GM12878 (cell line): ENCODE measurements at regions not wholly inside any gene's neighbourhood (a gene's known extent, or its start where the extent isn't known, plus 50 kb on each side); places are given as distances from the start of the nearest gene placed in this dataset.

ENCODE experiments used
- ATAC-seq: fragments of 200-7000 bp; cut with Tn5 transposase; 3 replicates; pipeline ENCODE4 v1.9.1; 2020; ENCODE audit warnings: mild to moderate bottlenecking, moderate library complexity
- BruUV-seq: library from RNA; stranded (reverse); fragments of 400-500 nt; replicated peaks from 2 replicates; lab custom pipeline; 2021; lab: Mats Ljungman, UMichigan
- CTCF ChIA-PET: fragments of 300-600 bp; sonication (Branson Sonifier 250); formaldehyde crosslinking; extraction: SDS; loops from one replicate; lab custom pipeline; 2021; ENCODE audit warnings: inconsistent platforms; lab: Yijun Ruan, JAX
- POLR2A ChIA-PET: fragments of 350-600 bp; formaldehyde crosslinking; extraction: SDS; loops from one replicate; lab custom pipeline; 2021; ENCODE audit warnings: inconsistent platforms; lab: Charles Lee
- RAD21 ChIA-PET: fragments of 300-600 bp; sonication (Branson Sonifier 250); formaldehyde crosslinking; loops from one replicate; lab custom pipeline; 2023; ENCODE audit warnings: antibody characterized with exemption; ENCODE audit not compliant: unreplicated experiment; lab: Charles Lee
- SMC1A ChIA-PET: fragments of 300-600 bp; sonication (Branson Sonifier 250); formaldehyde crosslinking; loops from one replicate; lab custom pipeline; 2023; ENCODE audit not compliant: unreplicated experiment, uncharacterized antibody; lab: Charles Lee
- DNase-seq: peaks from one replicate; pipeline ENCODE4 v3.0.0-alpha.2; 2011; ENCODE audit warnings: low read depth, low spot score
- FAIRE-seq: peaks from 3 replicates; lab custom pipeline; 2011; peaks lifted over from hg19 to GRCh38; lab: Jason Lieb, UNC
- H2AFZ ChIP-seq: 2 replicates; pipeline ENCODE4 v1.6.0; 2011; ENCODE audit warnings: low read depth, low read length, control low read depth; ENCODE audit not compliant: control insufficient read depth
- H3K27ac ChIP-seq: 2 replicates; pipeline ENCODE4 v1.5.1; 2011; ENCODE audit warnings: control low read depth; ENCODE audit not compliant: control insufficient read depth, insufficient read depth
- H3K27me3 ChIP-seq, 2 experiments: replicated peaks in 1 of 2; 2 replicates each; pipeline versions ENCODE4 v1.6.0 to v1.6.1; 2011; ENCODE audit warnings: low read length in 1 of 2; ENCODE audit not compliant: control insufficient read depth in 2 of 2, insufficient read depth in 2 of 2
- H3K36me3 ChIP-seq, 2 experiments: 2 replicates each; pipeline ENCODE4 v1.5.1; 2011; ENCODE audit warnings: low read length in 1 of 2; ENCODE audit not compliant: control insufficient read depth in 2 of 2, insufficient read depth in 2 of 2
- H3K4me1 ChIP-seq: 2 replicates; pipeline ENCODE4 v1.6.1; 2011; ENCODE audit warnings: mild to moderate bottlenecking, low read length, moderate library complexity, mixed read lengths; ENCODE audit not compliant: control insufficient read depth, insufficient read depth
- H3K4me2 ChIP-seq: 2 replicates; pipeline ENCODE4 v1.6.0; 2011; ENCODE audit warnings: control low read depth; ENCODE audit not compliant: control insufficient read depth, insufficient read depth
- H3K4me3 ChIP-seq: fragments of 200-600 bp; sonication (generic); 2 replicates; pipeline ENCODE4 v1.5.1; 2016
- H3K79me2 ChIP-seq: 2 replicates; pipeline ENCODE4 v1.6.0; 2011; ENCODE audit warnings: low read length; ENCODE audit not compliant: control insufficient read depth, insufficient read depth
- H3K9ac ChIP-seq: 2 replicates; pipeline ENCODE4 v1.8.0; 2011; ENCODE audit warnings: low read length, control low read depth, mixed read lengths; ENCODE audit not compliant: control insufficient read depth, insufficient read depth
- H3K9me3 ChIP-seq: replicated peaks from 3 replicates; pipeline ENCODE4 v1.5.1; 2011; ENCODE audit warnings: mild to moderate bottlenecking, low read length; ENCODE audit not compliant: control insufficient read depth, insufficient read depth
- H4K20me1 ChIP-seq: 2 replicates; pipeline ENCODE4 v1.6.0; 2011; ENCODE audit not compliant: control insufficient read depth, insufficient read depth
- CBX5 ChIP-seq: sonication (generic); IDR thresholded peaks from 2 replicates; pipeline ENCODE4 v1.6.1; 2016; ENCODE audit warnings: low read depth, moderate library complexity, mild to moderate bottlenecking, inconsistent platforms
- CHD1 ChIP-seq: IDR thresholded peaks from 2 replicates; pipeline ENCODE4 v1.6.1; 2012; ENCODE audit warnings: low read depth, low read length, improper control_type of control experiment
- FOS ChIP-seq: IDR thresholded peaks from 3 replicates; pipeline ENCODE4 v1.6.1; 2011; ENCODE audit warnings: borderline replicate concordance; ENCODE audit not compliant: insufficient read length; ENCODE audit errors: extremely low read depth
- MEF2B ChIP-seq: fragments of 450-650 bp; IDR thresholded peaks from 2 replicates; pipeline ENCODE4 v1.6.1; 2018; ENCODE audit warnings: mild to moderate bottlenecking, moderate library complexity; ENCODE audit not compliant: partially characterized antibody, poor library complexity, severe bottlenecking
- SP1 ChIP-seq: IDR thresholded peaks from one replicate; pipeline ENCODE4 v1.6.1; 2011; ENCODE audit warnings: low read depth, low read length
- WGBS: methylation state at CpG from one replicate; pipeline ENCODE4 v1.1.6; 2016; ENCODE audit warnings: low lambda C conversion rate; ENCODE audit not compliant: insufficient replicate concordance, insufficient coverage; ENCODE audit errors: missing lambda C conversion rate; 5-methylcytosine and 5-hydroxymethylcytosine counted together
- in situ Hi-C: fragments of 300-500 bp; cut with MboI; formaldehyde crosslinking; loops from 9 replicates; pipeline ENCODE4 v1.14.3; 2018; ENCODE audit warnings: mixed read lengths
- intact Hi-C: fragments of 100-400 bp; cut with micrococcal nuclease; formaldehyde crosslinking; loops from one replicate; pipeline ENCODE4 v1.14.2; 2022; ENCODE audit not compliant: unreplicated experiment
- TF ChIP-seq, protein P1 (sequence below), 3 experiments: IDR thresholded peaks in 2 of 3; conservative IDR thresholded peaks in 1 of 3; 2 replicates each; pipeline ENCODE4 v1.5.1; 2011; ENCODE audit warnings: low read depth in 3 of 3, low read length in 3 of 3, mild to moderate bottlenecking in 3 of 3, control low read depth in 2 of 3, moderate library complexity in 2 of 3, inconsistent platforms in 1 of 3, mixed read lengths in 1 of 3; ENCODE audit not compliant: control insufficient read depth in 2 of 3, insufficient read depth in 1 of 3; ENCODE audit errors: extremely low read depth in 1 of 3

DNA sequence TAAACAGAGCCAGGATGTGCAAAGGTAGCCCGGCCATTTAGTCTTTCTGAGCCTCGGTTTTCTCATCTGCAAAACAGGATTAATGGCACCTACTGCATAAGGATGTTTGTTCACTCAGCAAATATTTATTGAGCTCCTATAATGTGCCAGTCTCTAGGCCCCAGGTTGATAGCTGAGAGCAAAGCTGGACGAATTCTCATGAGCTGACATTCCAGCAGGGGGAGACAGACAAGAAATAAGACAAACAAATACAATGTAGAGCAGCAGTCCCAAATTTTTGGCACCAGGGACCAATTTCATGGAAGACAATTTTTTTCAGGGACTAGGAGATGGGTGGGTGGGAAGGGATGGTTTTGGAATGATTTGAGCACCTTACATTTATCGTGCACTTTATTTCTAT is 74.3 kb upstream of the PAX7 start:
- H3K27ac ChIP-seq: no peak overlapping the region
- RAD21 ChIA-PET: interaction anchor here (0.9 kb wide), 1 partner anchor 25 kb away, joined by 3 read pairs; no protein-coding TSS in a partner anchor
- no peaks in the 10 kb centered on the region for H3K9me3 ChIP-seq
- H4K20me1 ChIP-seq: no peaks in the 10 kb centered on the region
- DNase-seq (no peak), FAIRE-seq (no peak)
- no peaks in the 10 kb centered on the region for H3K36me3 ChIP-seq
- intact Hi-C loops: no loop called here
- peaks cover 3 to 8% of the 10 kb centered on the region in 2 experiments for H3K27me3 ChIP-seq
- CTCF ChIA-PET: interaction anchor here (0.9 to 2.3 kb wide), 4 partner anchors 8 to 25 kb away, joined by 3 to 27 read pairs (median 3); no protein-coding TSS in a partner anchor
- no peak overlapping the region for H3K4me2 ChIP-seq
- no peaks in the 10 kb centered on the region for H3K79me2 ChIP-seq
- POLR2A ChIA-PET: no interaction called here
- WGBS: 13% methylated on average over 4 of the region's 4 CpGs
- TF ChIP-seq MEF2B (no peak), FOS (no peak), CHD1 (no peak), SP1 (no peak), CBX5 (no peak)
- TF ChIP-seq, protein P1, sequence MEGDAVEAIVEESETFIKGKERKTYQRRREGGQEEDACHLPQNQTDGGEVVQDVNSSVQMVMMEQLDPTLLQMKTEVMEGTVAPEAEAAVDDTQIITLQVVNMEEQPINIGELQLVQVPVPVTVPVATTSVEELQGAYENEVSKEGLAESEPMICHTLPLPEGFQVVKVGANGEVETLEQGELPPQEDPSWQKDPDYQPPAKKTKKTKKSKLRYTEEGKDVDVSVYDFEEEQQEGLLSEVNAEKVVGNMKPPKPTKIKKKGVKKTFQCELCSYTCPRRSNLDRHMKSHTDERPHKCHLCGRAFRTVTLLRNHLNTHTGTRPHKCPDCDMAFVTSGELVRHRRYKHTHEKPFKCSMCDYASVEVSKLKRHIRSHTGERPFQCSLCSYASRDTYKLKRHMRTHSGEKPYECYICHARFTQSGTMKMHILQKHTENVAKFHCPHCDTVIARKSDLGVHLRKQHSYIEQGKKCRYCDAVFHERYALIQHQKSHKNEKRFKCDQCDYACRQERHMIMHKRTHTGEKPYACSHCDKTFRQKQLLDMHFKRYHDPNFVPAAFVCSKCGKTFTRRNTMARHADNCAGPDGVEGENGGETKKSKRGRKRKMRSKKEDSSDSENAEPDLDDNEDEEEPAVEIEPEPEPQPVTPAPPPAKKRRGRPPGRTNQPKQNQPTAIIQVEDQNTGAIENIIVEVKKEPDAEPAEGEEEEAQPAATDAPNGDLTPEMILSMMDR (IDR thresholded peaks at IDR 0.05 in 2 of 3, conservative IDR thresholded peaks at IDR 0.05 in 1 of 3; ENCODE audit: control insufficient read depth in 2 of 3, extremely low read depth in 1 of 3, insufficient read depth in 1 of 3, low read depth in 3 of 3, low read length in 3 of 3): peak; percentile 26 to 46 (median 33); a peak in 4 of 6 replicates
- TF ChIP-seq, all 136 proteins: peak for 1
- ATAC-seq: no peak
- Histone ChIP-seq H3K4me3 (no peak overlapping the region), H3K4me1 (no peaks in the 10 kb centered on the region), H2AFZ (no peak overlapping the region), H3K9ac (no peak overlapping the region)
- BruUV-seq: no TSS peak
- SMC1A ChIA-PET: interaction anchor here (1.7 kb wide), 1 partner anchor 25 kb away, joined by 7 read pairs; no protein-coding TSS in a partner anchor
- in situ Hi-C loops: no loop called here
